ENCODE measurements at regions not wholly inside any gene's neighbourhood (a gene's known extent, or its start where the extent isn't known, plus 50 kb on each side); places are given as distances from the start of the nearest gene placed in this dataset.

DNA sequence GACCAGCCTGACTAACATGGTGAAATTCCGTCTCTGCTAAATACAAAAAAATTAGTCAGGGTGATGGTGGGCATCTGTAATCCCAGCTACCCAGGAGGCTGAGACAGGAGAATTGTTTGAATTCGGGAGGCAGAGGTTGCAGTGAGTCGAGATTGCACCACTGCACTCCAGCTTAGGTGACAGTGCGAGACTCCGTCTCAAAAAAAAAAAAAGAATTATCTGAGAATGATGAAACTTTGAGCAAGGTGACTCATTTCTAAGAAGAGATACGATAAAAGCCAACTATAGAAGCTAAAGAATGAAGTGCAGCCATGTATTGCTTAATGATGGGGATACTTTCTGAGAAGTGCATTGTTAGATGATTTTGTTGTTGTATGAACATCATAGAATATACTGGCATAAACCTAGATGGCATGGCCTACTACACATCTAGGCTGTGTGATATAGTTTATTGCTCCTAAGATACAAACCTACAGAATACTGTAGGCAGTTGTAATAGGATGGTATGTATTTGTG is 64.7 kb downstream of the SNRPE start:
- Mint-ChIP-seq H3K27me3 (peaks cover 2% of the 10 kb centered on the region), H3K9me3 (no peaks in the 10 kb centered on the region), H3K27ac (no peak overlapping the region), H3K36me3 (no peaks in the 10 kb centered on the region), H3K4me3 (no peak overlapping the region), H3K4me1 (ENCODE audit: low read depth) (peaks cover 5% of the 10 kb centered on the region)
- no peak for DNase-seq
- POLR2A ChIA-PET, result no interaction called here
- CTCF ChIA-PET, result no interaction called here
- intact Hi-C loops (cut with micrococcal nuclease), result no loop called here

DNA sequence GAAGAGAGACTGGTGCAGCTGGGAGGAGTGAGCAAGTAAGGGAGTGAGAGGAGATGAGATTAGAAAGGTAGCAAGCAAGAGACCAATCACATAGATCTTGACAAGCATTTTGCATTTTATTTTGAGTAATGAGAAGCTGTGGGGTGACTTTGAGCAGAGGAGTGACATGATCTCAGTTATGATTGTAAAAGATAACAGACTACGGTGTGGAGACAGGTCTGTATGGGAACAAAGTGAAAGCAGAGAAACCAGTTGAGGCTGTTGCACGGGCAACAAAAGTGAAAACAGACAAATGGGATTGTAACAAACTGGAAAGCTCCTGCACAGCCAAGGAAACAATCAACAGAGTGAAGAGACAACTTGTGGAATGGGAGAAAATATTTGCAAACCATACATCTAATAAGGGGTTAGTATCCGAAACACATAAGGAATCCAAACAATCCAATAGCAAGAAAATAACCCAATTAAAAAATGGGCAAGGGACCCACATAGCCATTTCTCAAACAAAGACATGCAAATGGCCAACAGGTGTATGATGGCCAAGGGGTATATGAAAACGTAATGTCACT is 68.4 kb downstream of the SNRPE start:
- intact Hi-C loops (cut with micrococcal nuclease), result no loop called here
- Mint-ChIP-seq H3K4me3 (no peak overlapping the region), H3K9me3 (no peaks in the 10 kb centered on the region), H3K27me3 (peaks cover 2% of the 10 kb centered on the region), H3K27ac (no peak overlapping the region), H3K36me3 (no peaks in the 10 kb centered on the region), H3K4me1 (ENCODE audit: low read depth) (peaks cover 5% of the 10 kb centered on the region)
- no peak for DNase-seq
- ChIA-PET POLR2A (no interaction called here), CTCF (interaction anchor here (0.6 kb wide), 1 partner anchor 126 kb away, joined by 3 read pairs; no protein-coding TSS in a partner anchor)

DNA sequence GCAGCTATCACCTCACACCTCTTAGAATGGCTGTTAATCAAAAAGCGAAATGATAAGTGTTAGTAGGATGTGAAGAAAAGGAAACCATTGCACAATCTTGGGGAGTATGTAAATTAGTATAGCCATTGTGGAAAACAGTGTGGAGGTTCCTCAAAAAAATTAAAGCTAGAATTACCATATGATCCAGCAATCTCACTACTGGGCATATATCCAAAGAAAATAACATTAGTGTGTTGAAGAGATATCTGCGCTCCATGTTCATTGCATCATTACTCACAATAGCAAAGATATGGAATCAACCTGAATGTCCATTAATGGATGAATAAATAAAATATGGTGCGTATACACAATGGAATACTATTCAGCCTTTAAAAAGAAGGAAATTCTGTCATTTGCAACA is 68.9 kb downstream of the SNRPE start:
- CTCF ChIA-PET, result interaction anchor here (0.6 kb wide), 1 partner anchor 126 kb away, joined by 3 read pairs; no protein-coding TSS in a partner anchor
- POLR2A ChIA-PET, result no interaction called here
- H3K4me3 Mint-ChIP-seq, result no peak overlapping the region

DNA sequence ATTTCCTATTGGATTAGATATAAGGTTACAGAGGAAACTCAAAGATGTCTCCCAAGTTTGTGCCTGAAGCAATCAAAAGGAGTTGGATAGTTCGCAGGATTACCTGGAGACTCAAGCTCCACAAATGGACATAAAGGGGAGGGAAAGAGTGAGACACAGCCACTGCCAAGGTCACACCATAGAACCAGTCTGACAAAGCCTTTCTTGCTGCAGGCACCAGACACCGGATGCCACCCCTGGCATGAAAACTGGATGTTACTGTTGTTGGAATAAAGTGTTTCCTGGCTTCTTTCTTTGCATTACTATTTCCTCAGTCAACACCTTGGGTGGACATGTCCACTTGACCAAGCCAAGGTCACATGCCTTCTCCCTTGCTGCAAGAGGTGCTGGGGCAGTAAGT is 70.6 kb downstream of the SNRPE start:
- H3K36me3 Mint-ChIP-seq, result no peaks in the 10 kb centered on the region
- intact Hi-C loops (cut with micrococcal nuclease), result no loop called here
- peaks cover 2% of the 10 kb centered on the region for H3K27me3 Mint-ChIP-seq
- CTCF ChIA-PET, result interaction anchor here (0.6 to 1.2 kb wide), 2 partner anchors 118 to 197 kb away, joined by 3 to 5 read pairs; no protein-coding TSS in a partner anchor
- H3K9me3 Mint-ChIP-seq, result no peaks in the 10 kb centered on the region
- POLR2A ChIA-PET, result no interaction called here
- H3K4me3 Mint-ChIP-seq, result no peak overlapping the region
- H3K27ac Mint-ChIP-seq, result no peak overlapping the region
- peaks cover 5% of the 10 kb centered on the region for H3K4me1 Mint-ChIP-seq (ENCODE audit: low read depth)
- no peak for DNase-seq

More for the DNA sequence above, 68.9 kb downstream of the SNRPE start:
- intact Hi-C loops (cut with micrococcal nuclease), result no loop called here
- DNase-seq, result no peak
- Mint-ChIP-seq H3K36me3 (no peaks in the 10 kb centered on the region), H3K27ac (no peak overlapping the region), H3K9me3 (no peaks in the 10 kb centered on the region), H3K4me1 (ENCODE audit: low read depth) (peaks cover 5% of the 10 kb centered on the region), H3K27me3 (peaks cover 2% of the 10 kb centered on the region)

DNA sequence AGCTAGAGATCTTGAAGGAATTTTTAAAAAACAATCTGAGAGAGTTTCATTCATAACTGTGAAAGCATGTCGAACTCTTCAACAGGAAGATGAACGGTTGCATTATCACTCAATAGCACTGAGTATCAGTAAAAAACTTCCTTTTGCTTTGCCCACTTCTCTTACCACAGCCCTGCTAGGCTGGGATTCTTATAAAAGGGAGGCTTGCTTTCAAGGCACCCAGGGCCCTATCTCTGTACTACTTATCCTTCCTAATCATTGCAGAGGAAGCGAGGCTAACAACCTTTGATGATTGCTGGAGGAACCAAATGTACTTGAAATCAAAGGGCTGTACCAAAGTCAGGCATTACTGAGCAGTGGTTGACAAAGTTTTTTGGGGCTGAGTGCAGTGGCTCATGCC is 71.2 kb downstream of the SNRPE start:
- no peak for DNase-seq
- intact Hi-C loops (cut with micrococcal nuclease), result no loop called here
- Mint-ChIP-seq H3K4me3 (no peak overlapping the region), H3K27ac (no peak overlapping the region), H3K9me3 (no peaks in the 10 kb centered on the region), H3K4me1 (ENCODE audit: low read depth) (peaks cover 5% of the 10 kb centered on the region), H3K36me3 (no peaks in the 10 kb centered on the region), H3K27me3 (peaks cover 2% of the 10 kb centered on the region)
- CTCF ChIA-PET, result interaction anchor here (1.2 kb wide), 1 partner anchor 196 kb away, joined by 5 read pairs; no protein-coding TSS in a partner anchor
- POLR2A ChIA-PET, result no interaction called here

DNA sequence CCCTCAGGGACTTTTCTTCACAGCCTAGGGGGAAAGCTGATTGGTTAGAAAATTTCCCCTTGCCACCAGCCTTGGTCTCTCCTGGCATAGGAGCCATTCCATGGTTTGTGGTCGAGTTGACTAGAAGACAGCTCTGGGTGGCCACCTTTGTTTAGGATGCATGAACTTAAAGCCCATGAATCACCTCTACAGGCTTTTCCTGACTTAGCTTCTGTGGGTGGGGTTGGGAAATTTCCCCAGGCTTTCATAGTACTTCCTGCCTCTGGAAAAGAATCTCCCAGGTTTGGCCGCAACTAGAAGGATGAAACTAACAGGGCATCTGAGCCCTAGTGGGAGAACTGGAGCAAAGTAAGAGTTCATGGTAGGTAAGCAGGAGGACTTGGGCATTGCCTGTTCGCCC is 72.6 kb downstream of the SNRPE start:
- CTCF ChIA-PET, result no interaction called here
- DNase-seq, result no peak
- intact Hi-C loops (cut with micrococcal nuclease), result no loop called here
- Mint-ChIP-seq H3K36me3 (no peaks in the 10 kb centered on the region), H3K4me3 (no peak overlapping the region), H3K27me3 (no peaks in the 10 kb centered on the region), H3K9me3 (no peaks in the 10 kb centered on the region), H3K4me1 (ENCODE audit: low read depth) (peaks cover 5% of the 10 kb centered on the region), H3K27ac (no peak overlapping the region)
- POLR2A ChIA-PET, result no interaction called here

DNA sequence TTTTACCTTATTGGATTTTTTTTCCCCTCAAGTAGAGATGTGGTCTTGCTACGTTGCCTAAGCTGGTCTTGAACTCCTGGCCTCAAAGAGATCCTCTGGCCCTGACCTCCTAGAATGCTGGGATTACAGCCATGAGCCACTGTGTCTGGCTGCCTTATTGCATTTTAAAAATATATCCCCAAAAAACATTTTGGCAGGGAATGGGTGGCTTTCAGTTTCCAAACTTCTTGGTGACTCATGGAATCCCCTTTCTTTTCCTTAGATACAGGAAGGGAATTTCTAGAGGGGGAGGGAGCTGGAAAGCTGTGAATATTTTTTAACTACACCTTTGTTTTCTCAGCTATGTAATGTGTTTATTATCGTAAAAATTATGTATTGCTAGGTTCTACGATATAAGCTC is 73.3 kb downstream of the SNRPE start:
- no peak overlapping the region for H3K4me3 Mint-ChIP-seq
- CTCF ChIA-PET, result no interaction called here
- peaks cover 3% of the 10 kb centered on the region for H3K4me1 Mint-ChIP-seq (ENCODE audit: low read depth)
- POLR2A ChIA-PET, result no interaction called here
- H3K9me3 Mint-ChIP-seq, result no peaks in the 10 kb centered on the region
- intact Hi-C loops (cut with micrococcal nuclease), result no loop called here
- no peaks in the 10 kb centered on the region for H3K27me3 Mint-ChIP-seq
- DNase-seq, result no peak
- H3K36me3 Mint-ChIP-seq, result no peaks in the 10 kb centered on the region
- H3K27ac Mint-ChIP-seq, result no peak overlapping the region

DNA sequence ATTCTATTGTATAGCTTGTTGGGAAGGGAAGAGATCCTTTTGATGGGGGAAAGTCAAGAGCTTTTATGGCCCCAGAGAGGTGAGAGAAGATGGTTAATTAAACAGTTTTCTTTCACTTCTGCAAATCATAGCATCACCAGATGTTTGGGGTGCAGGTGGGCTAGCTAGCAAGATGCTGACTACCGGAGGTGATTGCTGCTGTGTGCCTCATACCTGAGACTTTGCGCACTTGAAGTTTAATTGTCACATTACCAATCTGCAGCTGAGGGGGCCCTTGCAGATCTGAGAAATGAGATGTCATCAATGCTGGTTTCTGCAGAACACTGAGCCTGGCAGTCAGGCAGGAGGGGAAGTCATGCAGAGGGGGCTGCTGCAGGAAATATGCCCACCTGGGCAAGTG is 73.9 kb downstream of the SNRPE start:
- DNase-seq, result no peak
- H3K27me3 Mint-ChIP-seq, result no peaks in the 10 kb centered on the region
- H3K27ac Mint-ChIP-seq, result no peak overlapping the region
- intact Hi-C loops (cut with micrococcal nuclease), result no loop called here
- no peaks in the 10 kb centered on the region for H3K9me3 Mint-ChIP-seq
- POLR2A ChIA-PET, result no interaction called here
- H3K4me3 Mint-ChIP-seq, result no peak overlapping the region
- no peaks in the 10 kb centered on the region for H3K4me1 Mint-ChIP-seq (ENCODE audit: low read depth)
- H3K36me3 Mint-ChIP-seq, result no peaks in the 10 kb centered on the region
- CTCF ChIA-PET, result no interaction called here

DNA sequence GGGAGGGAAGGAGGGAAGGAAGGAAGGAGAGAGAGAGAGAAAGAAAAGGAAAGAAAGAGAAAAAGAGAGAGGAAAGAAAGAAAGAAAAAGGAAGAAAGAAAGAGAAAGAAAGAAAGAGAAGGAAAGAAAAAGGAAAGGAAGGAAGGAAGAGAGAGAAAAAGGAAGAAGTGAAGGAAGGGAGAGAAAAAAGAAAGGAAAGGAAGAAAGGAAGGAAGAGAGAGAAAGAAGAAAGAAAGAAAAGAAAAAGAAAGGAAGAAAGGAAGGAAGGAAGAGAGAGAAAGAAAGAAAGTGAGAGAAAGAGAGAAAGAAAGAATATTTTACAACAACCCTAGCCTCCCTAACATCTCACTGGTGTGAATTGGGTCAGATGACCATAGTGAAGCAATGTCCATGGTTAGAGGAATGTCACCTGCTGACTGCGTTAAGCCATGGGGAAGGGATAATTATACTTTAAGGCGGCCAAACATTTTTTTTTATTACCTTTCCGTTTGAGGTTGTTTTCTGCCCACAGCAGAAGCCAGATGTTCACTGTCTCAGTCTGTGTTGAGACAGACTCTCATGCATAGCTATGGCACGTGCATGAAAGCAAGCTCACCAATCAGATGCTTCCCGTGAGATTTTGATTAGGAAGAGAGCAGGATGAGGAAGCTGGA is 76.4 kb downstream of the SNRPE start:
- ChIA-PET CTCF (no interaction called here), POLR2A (no interaction called here)
- DNase-seq, result no peak
- no peaks in the 10 kb centered on the region for H3K27me3 Mint-ChIP-seq
- no peaks in the 10 kb centered on the region for H3K9me3 Mint-ChIP-seq
- intact Hi-C loops (cut with micrococcal nuclease), result no loop called here
- no peak overlapping the region for H3K27ac Mint-ChIP-seq
- no peaks in the 10 kb centered on the region for H3K36me3 Mint-ChIP-seq
- no peaks in the 10 kb centered on the region for H3K4me1 Mint-ChIP-seq (ENCODE audit: low read depth)
- no peak overlapping the region for H3K4me3 Mint-ChIP-seq

DNA sequence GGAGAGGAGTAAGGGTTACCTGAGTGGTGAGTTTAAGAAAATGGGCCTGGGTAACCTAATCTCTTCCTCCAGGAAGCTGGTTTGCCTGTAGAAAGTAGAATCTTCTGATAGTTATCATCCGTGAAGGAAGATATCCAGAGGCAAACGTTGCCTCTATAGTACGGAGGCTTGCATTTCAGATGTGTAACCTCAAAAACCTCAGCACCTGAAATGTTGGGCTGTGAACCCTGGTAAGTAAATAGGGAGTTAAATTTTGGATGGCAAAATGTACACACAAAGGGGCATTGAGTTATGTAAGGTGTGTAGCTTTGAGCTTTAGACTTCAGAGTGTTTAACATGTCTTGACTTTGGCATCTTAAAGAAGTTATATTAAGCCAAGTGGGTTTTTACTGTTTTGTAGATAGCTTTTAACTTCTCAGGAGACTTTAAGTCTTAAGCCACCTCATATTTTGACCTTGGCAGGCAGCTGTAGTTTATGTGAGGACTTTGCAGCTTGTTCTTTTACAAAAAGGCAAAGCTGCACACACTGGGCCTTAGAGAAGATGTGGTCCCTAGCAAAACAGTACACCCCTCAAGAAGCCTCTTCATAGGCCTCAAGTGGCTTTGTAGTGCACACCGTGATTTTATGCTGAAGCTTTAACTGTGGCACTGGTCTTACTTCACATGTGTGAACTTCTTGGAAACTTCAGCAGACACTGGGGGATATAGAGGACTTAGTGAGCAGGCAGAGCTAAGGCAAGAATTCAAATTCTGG is 83.4 kb downstream of the SNRPE start:
- intact Hi-C loops (cut with micrococcal nuclease), result no loop called here
- Mint-ChIP-seq H3K9me3 (no peaks in the 10 kb centered on the region), H3K4me3 (no peak overlapping the region), H3K27ac (no peak overlapping the region), H3K27me3 (peaks cover 2% of the 10 kb centered on the region), H3K4me1 (ENCODE audit: low read depth) (no peaks in the 10 kb centered on the region), H3K36me3 (no peaks in the 10 kb centered on the region)
- no peak for DNase-seq
- ChIA-PET CTCF (no interaction called here), POLR2A (no interaction called here)

DNA sequence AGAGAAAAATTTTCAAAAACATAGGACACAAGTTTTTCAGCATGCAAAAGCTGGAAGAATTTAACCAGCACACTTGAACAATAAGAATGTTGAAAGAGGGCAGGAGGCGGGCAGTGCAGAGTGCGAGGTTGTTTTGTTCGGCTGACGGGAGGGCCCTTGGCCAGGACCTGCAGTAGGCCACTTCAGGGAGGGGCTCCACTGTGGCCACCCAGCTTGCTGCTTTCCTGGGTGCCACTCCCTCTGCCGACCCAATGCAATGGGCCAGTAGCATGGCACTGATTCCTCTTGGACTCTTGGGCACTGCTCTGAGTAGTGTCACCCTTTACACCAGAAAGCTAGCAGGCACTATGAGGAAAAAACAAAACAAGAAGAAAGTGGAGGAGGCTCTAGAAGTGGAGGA is 92.9 kb downstream of the SNRPE start:
- Mint-ChIP-seq H3K36me3 (peaks cover 5% of the 10 kb centered on the region), H3K4me1 (ENCODE audit: low read depth) (no peaks in the 10 kb centered on the region), H3K27me3 (peaks cover 17% of the 10 kb centered on the region), H3K27ac (no peak overlapping the region), H3K4me3 (no peak overlapping the region), H3K9me3 (peaks cover 19% of the 10 kb centered on the region)
- DNase-seq, result no peak
- CTCF ChIA-PET, result no interaction called here
- POLR2A ChIA-PET, result no interaction called here
- intact Hi-C loops (cut with micrococcal nuclease), result no loop called here

DNA sequence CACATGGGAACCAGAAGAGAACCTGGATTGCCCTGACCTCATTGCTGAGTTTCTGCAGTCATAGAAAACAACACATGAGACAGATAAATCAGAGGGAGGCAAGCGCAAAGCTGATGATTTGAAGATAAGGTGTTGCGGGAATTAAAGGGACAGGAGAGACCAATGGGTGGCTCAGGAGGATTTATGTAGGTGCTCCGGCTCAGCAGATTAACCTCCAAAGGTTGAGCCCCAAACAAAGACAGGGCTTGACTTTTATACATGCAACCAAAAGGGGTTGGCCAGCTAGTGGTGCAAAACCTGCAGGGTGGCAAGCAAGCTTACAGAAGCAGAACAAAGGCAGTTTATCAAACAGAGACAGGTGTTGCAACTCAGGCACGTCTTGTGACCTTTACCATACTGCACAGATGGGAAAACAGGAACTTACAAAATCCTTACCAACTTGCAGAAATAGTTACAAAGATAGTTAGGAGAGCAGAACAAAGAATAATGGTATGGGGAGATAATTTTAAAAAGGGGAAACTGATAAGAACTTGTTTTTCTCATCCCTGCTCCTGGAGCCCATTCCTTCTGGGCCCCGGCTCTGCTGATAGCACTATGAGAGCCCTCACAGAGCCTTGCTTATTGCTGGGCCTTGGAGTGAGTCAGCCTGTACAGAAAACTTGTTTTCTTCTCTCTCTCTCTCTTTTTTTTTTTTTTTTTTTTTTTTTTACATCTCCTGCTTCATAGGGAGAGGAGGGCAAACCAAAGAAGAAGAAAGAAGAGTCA is 93.6 kb downstream of the SNRPE start:
- no peak overlapping the region for H3K4me3 Mint-ChIP-seq
- POLR2A ChIA-PET, result no interaction called here
- H3K36me3 Mint-ChIP-seq, result peaks cover 5% of the 10 kb centered on the region
- H3K27me3 Mint-ChIP-seq, result peaks cover 17% of the 10 kb centered on the region
- H3K9me3 Mint-ChIP-seq, result peaks cover 19% of the 10 kb centered on the region
- no peaks in the 10 kb centered on the region for H3K4me1 Mint-ChIP-seq (ENCODE audit: low read depth)
- intact Hi-C loops (cut with micrococcal nuclease), result no loop called here
- no peak for DNase-seq
- CTCF ChIA-PET, result no interaction called here
- no peak overlapping the region for H3K27ac Mint-ChIP-seq

Data from activated CD4-positive, alpha-beta memory T cell treated with anti-CD3 and anti-CD28 coated beads for 36 hours (primary cell).